Central memory CD8-positive, alpha-beta T cell (primary cell): ENCODE measurements at regions not wholly inside any gene's neighbourhood (a gene's known extent, or its start where the extent isn't known, plus 50 kb on each side); places are given as distances from the start of the nearest gene placed in this dataset.

Experiments
- ATAC-seq: fragments of 150-1000 bp; cut with Tn5 transposase; replicated peaks from 2 replicates; pipeline ENCODE4 v1.10.0; 2022; ENCODE audit warnings: mild to moderate bottlenecking, moderate FRiP score, moderate number of reproducible peaks; ENCODE audit not compliant: poor library complexity, severe bottlenecking; ENCODE audit errors: extremely low read depth
- DNase-seq, 2 donors: peaks; one replicate each; pipeline ENCODE4 v3.0.0; 2021; ENCODE audit warnings: low spot score in 2 of 2
- H3K27ac Mint-ChIP-seq: one replicate; pipeline ENCODE4 v1.8.0; 2022; ENCODE audit warnings: low read depth, mild to moderate bottlenecking, moderate library complexity, mixed read lengths
- H3K27me3 Mint-ChIP-seq: one replicate; pipeline ENCODE4 v1.8.0; 2022; ENCODE audit warnings: mixed read lengths
- H3K36me3 Mint-ChIP-seq: one replicate; pipeline ENCODE4 v1.8.0; 2022; ENCODE audit warnings: mild to moderate bottlenecking, moderate library complexity, mixed read lengths; ENCODE audit not compliant: insufficient read depth
- H3K4me1 Mint-ChIP-seq: one replicate; pipeline ENCODE4 v1.8.0; 2022; ENCODE audit warnings: mixed read lengths
- H3K4me3 Mint-ChIP-seq: one replicate; pipeline ENCODE4 v1.8.0; 2022; ENCODE audit warnings: mild to moderate bottlenecking, moderate library complexity, mixed read lengths
- H3K9me3 Mint-ChIP-seq: one replicate; pipeline ENCODE4 v1.8.0; 2022; ENCODE audit warnings: mixed read lengths

- peaks cover 51% of the 10 kb centered on the region for H3K27me3 Mint-ChIP-seq
- H3K9me3 Mint-ChIP-seq = no peaks in the 10 kb centered on the region
- H3K36me3 Mint-ChIP-seq = no peaks in the 10 kb centered on the region
- H3K4me1 Mint-ChIP-seq = no peaks in the 10 kb centered on the region
- H3K4me3 Mint-ChIP-seq = no peak overlapping the region
- no peak for ATAC-seq
- H3K27ac Mint-ChIP-seq = no peak overlapping the region
- DNase-seq = no peak
These were observed 122.8 kb upstream of the PUM3 start for GRCh38 chr9:2966565-2967300.

GRCh38 chr9:2964470-2964869, 120.6 kb upstream of the PUM3 start:
- Mint-ChIP-seq H3K4me1 (no peaks in the 10 kb centered on the region), H3K27me3 (peaks cover 44% of the 10 kb centered on the region), H3K4me3 (no peak overlapping the region), H3K27ac (no peak overlapping the region), H3K9me3 (no peaks in the 10 kb centered on the region), H3K36me3 (no peaks in the 10 kb centered on the region)
- ATAC-seq (no peak), DNase-seq (no peak)

GRCh38 chr9:2963307-2963706, 119.4 kb upstream of the PUM3 start:
- Mint-ChIP-seq H3K36me3 (no peaks in the 10 kb centered on the region), H3K27ac (no peak overlapping the region)

DNA sequence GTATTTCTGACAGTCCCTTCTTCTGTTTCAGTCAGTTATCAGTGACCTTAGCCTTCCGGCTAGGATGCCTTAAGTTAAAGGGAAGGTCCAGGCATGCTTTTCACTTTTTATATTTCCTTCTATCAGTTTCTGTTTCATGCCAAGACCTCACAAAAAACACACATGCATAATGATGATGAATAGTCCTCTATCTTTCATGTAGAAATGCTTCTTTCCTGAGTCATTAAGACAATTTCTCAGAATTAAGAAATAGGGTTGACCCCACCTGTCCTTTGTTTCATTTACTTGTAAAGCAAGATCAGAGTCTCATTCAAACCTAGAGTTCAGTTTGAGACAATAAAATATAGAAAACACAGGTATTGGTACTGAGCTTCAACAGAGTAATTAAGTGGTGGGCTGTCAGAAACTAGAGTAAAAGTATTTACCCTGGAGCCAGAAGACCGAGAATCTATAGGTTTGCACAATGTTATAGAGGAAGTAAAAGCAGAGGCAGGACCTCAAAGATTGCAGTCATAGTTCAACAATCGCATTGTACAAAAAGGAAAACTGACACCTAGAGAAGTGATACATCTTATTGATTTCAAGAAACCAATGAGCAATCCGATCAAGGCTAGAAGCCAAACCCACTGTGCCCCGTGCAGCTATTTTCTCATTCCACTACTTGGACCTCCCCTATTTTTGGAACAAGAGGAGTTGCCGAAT, 118.7 kb upstream of the PUM3 start:
- Mint-ChIP-seq H3K4me1 (no peaks in the 10 kb centered on the region), H3K36me3 (no peaks in the 10 kb centered on the region), H3K27ac (no peak overlapping the region), H3K4me3 (no peak overlapping the region), H3K9me3 (no peaks in the 10 kb centered on the region), H3K27me3 (peaks cover 29% of the 10 kb centered on the region)
- no peak for DNase-seq
- ATAC-seq = no peak

More at GRCh38 chr9:2963307-2963706, 119.4 kb upstream of the PUM3 start:
- H3K4me3 Mint-ChIP-seq = no peak overlapping the region
- no peak for ATAC-seq
- H3K4me1 Mint-ChIP-seq = no peaks in the 10 kb centered on the region
- no peak for DNase-seq
- H3K27me3 Mint-ChIP-seq = peaks cover 32% of the 10 kb centered on the region
- H3K9me3 Mint-ChIP-seq = no peaks in the 10 kb centered on the region

DNA sequence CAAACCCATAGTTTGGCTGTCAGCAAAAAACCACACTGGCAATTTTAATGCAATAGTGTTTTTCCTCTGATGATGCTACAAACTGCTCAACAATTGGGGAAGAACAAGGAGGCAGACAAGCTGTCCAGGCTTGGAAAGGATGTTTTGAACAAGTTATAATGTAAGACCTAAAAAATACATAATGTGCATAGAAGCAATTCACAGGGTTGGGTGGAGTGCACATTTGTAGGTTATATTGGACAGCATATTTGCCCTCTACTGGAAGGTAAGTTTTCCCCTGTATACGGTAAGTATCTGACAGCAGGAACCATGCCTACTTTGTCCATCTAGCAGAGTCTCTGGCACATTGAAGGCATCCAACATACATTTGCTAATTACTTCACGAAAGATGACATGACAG, 114.3 kb upstream of the PUM3 start:
- Mint-ChIP-seq H3K4me3 (no peak overlapping the region), H3K27ac (no peak overlapping the region), H3K36me3 (no peaks in the 10 kb centered on the region), H3K9me3 (no peaks in the 10 kb centered on the region), H3K4me1 (no peaks in the 10 kb centered on the region), H3K27me3 (peaks cover 15% of the 10 kb centered on the region)
- no peak for ATAC-seq
- no peak for DNase-seq

- Mint-ChIP-seq H3K36me3 (no peaks in the 10 kb centered on the region), H3K9me3 (no peaks in the 10 kb centered on the region), H3K27ac (no peak overlapping the region), H3K27me3 (peaks cover 15% of the 10 kb centered on the region), H3K4me3 (no peak overlapping the region), H3K4me1 (no peaks in the 10 kb centered on the region)
- DNase-seq = no peak
- no peak for ATAC-seq
These were observed 113.8 kb upstream of the PUM3 start for GRCh38 chr9:2957656-2958200.

DNA sequence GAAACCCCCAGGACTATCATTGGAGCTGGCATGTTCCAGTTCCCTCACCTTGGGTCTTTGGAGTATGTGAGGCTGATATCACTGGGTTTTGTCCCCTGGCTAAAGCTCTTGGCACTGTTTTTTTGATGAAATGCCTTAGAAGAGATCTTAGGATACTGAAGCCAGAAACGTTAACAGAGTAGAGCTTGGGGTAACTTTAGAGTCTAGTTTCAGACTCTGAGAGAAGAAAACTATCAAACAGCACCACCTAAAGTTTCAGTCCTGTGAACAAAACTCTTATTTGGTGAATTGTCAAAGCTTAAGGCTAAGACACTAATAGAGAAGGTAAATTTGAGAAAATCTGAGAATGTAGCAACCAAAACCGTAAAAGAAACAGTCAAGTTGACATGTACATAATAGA, 111.7 kb upstream of the PUM3 start:
- no peaks in the 10 kb centered on the region for H3K9me3 Mint-ChIP-seq
- DNase-seq = no peak
- peaks cover 13% of the 10 kb centered on the region for H3K27me3 Mint-ChIP-seq
- H3K4me3 Mint-ChIP-seq = no peak overlapping the region
- H3K36me3 Mint-ChIP-seq = no peaks in the 10 kb centered on the region
- no peak for ATAC-seq
- H3K4me1 Mint-ChIP-seq = no peaks in the 10 kb centered on the region
- no peak overlapping the region for H3K27ac Mint-ChIP-seq

GRCh38 chr9:2939368-2939767, 95.5 kb upstream of the PUM3 start:
- ATAC-seq (no peak), DNase-seq (no peak)
- peaks cover 29% of the 10 kb centered on the region for H3K27me3 Mint-ChIP-seq
- H3K27ac Mint-ChIP-seq = no peak overlapping the region
- no peak overlapping the region for H3K4me3 Mint-ChIP-seq
- H3K9me3 Mint-ChIP-seq = no peaks in the 10 kb centered on the region
- H3K36me3 Mint-ChIP-seq = no peaks in the 10 kb centered on the region
- H3K4me1 Mint-ChIP-seq = no peaks in the 10 kb centered on the region

DNA sequence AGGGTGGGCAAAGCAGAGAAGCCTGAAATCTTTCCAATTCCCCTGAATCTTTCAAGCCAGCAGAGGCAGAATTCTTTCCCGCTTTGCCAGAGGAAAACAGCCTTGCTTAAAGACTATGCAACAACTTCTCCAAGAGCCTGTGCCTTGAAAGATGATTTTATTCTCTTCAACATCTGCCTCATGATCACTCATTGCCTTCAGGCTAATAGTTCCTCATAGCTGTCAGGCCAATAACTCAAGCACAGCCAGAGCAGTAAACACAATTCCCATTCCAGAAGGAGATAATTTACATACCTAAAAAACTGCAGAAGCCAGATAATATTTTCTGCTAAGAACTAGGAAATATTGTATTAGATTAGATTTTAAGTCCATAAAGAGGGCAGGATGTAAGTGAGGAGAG, 92.3 kb upstream of the PUM3 start:
- Mint-ChIP-seq H3K27ac (no peak overlapping the region), H3K27me3 (peaks cover 20% of the 10 kb centered on the region), H3K36me3 (no peaks in the 10 kb centered on the region), H3K4me3 (no peak overlapping the region), H3K4me1 (no peaks in the 10 kb centered on the region), H3K9me3 (no peaks in the 10 kb centered on the region)
- ATAC-seq = no peak
- DNase-seq = no peak

- Mint-ChIP-seq H3K27me3 (peaks cover 14% of the 10 kb centered on the region), H3K27ac (no peak overlapping the region), H3K9me3 (no peaks in the 10 kb centered on the region), H3K4me1 (no peaks in the 10 kb centered on the region), H3K36me3 (no peaks in the 10 kb centered on the region), H3K4me3 (no peak overlapping the region)
- DNase-seq (no peak), ATAC-seq (no peak)
These were observed 91.0 kb upstream of the PUM3 start for GRCh38 chr9:2934883-2935282.

GRCh38 chr9:2934241-2934650, 90.4 kb upstream of the PUM3 start:
- no peak overlapping the region for H3K27ac Mint-ChIP-seq
- H3K27me3 Mint-ChIP-seq = peaks cover 11% of the 10 kb centered on the region
- no peak for ATAC-seq
- H3K4me3 Mint-ChIP-seq = no peak overlapping the region
- H3K36me3 Mint-ChIP-seq = no peaks in the 10 kb centered on the region
- H3K4me1 Mint-ChIP-seq = no peaks in the 10 kb centered on the region
- no peak for DNase-seq
- no peaks in the 10 kb centered on the region for H3K9me3 Mint-ChIP-seq

DNA sequence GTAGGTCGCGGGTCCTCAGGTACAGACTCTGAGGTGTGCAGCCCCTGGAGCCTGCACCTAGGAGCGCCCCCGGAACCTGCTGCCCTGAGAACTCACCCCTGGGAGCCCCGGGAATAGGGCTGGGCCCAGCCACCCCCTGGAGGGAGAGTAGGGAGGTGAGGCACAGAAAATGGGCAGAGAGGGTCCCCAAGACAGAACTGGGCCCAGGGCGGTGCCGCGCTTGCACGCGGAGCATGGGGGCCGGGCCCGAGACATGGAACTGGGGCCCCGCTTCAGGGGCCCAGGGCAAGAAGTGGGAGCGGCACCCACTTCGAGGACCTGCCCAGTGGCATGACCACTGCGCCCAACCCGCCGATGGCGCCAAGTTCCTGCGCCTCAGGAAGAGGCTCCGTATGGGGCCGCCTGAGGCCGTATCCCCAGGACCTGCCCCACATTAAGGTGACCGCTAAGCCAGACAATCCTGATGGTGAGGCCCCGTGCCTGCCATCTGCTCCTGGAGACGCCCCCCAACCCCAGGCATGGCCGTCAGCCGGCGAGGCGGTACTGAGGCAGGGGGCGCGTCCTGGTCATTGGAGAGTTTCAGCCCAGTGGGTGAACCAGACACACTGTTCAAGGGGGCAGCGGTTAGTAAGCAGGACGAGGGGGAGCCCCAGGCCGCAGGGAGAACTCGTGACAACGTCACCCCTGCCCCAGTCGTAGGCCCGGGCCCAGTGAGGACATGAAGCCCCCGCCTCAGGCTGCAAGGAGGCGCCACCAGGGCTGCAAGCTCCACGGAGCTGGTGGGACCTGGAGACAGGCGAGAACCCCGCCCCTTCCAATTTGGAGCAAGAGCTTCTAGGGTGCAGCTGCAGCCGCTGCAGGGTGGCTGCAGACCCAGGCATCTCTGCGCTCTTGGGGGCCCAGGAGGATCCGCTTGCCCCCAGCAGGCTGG, 89.5 kb upstream of the PUM3 start:
- H3K27me3 Mint-ChIP-seq = peaks cover 2% of the 10 kb centered on the region
- H3K27ac Mint-ChIP-seq = no peak overlapping the region
- H3K36me3 Mint-ChIP-seq = no peaks in the 10 kb centered on the region
- ATAC-seq (no peak), DNase-seq (no peak)
- H3K9me3 Mint-ChIP-seq = no peaks in the 10 kb centered on the region
- no peak overlapping the region for H3K4me3 Mint-ChIP-seq
- H3K4me1 Mint-ChIP-seq = no peaks in the 10 kb centered on the region
